ENCODE measurements at regions not wholly inside any gene's neighbourhood (a gene's known extent, or its start where the extent isn't known, plus 50 kb on each side); places are given as distances from the start of the nearest gene placed in this dataset.

GRCh38 chr6:144344646-144345045 lies 59.5 kb downstream of the UTRN start:
- H3K4me1 Mint-ChIP-seq (ENCODE audit: low read depth, unreplicated experiment), result no peaks in the 10 kb centered on the region

DNA sequence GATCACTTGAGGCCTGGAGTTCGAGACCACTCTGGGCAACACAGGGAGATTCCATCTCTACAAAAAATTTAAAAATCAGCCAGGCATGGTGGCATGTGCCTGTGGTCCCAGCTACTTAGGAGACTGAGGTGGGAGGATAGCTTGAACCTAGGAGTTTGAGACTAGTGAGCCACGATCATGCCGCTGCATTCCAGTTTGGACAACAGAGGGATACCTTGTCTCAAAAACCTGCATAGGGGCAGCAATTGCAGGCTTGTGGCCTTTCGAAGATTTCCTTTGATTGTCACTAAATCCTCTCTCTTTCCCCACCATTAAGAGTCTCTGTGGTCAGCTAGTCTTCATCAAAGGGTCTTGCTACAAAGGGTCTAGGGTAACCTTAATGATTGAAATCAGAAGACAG lies 60.3 kb downstream of the UTRN start:
- H3K36me3 Mint-ChIP-seq (ENCODE audit: unreplicated experiment), result no peaks in the 10 kb centered on the region
- H3K4me1 Mint-ChIP-seq (ENCODE audit: low read depth, unreplicated experiment), result no peaks in the 10 kb centered on the region
- H3K4me3 Mint-ChIP-seq (ENCODE audit: unreplicated experiment), result no peak overlapping the region
- H3K27ac Mint-ChIP-seq (ENCODE audit: unreplicated experiment), result no peak overlapping the region
- no peaks in the 10 kb centered on the region for H3K27me3 Mint-ChIP-seq (ENCODE audit: unreplicated experiment)
- no peaks in the 10 kb centered on the region for H3K9me3 Mint-ChIP-seq (ENCODE audit: unreplicated experiment)
- no peak for DNase-seq
- TF ChIP-seq, protein P1, sequence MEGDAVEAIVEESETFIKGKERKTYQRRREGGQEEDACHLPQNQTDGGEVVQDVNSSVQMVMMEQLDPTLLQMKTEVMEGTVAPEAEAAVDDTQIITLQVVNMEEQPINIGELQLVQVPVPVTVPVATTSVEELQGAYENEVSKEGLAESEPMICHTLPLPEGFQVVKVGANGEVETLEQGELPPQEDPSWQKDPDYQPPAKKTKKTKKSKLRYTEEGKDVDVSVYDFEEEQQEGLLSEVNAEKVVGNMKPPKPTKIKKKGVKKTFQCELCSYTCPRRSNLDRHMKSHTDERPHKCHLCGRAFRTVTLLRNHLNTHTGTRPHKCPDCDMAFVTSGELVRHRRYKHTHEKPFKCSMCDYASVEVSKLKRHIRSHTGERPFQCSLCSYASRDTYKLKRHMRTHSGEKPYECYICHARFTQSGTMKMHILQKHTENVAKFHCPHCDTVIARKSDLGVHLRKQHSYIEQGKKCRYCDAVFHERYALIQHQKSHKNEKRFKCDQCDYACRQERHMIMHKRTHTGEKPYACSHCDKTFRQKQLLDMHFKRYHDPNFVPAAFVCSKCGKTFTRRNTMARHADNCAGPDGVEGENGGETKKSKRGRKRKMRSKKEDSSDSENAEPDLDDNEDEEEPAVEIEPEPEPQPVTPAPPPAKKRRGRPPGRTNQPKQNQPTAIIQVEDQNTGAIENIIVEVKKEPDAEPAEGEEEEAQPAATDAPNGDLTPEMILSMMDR (IDR thresholded peaks at IDR 0.05; ENCODE audit: partially characterized antibody, unreplicated experiment), result no peak

More at GRCh38 chr6:144344646-144345045, 59.5 kb downstream of the UTRN start:
- Mint-ChIP-seq H3K27ac (ENCODE audit: unreplicated experiment) (no peak overlapping the region), H3K36me3 (ENCODE audit: unreplicated experiment) (no peaks in the 10 kb centered on the region), H3K27me3 (ENCODE audit: unreplicated experiment) (no peaks in the 10 kb centered on the region), H3K4me3 (ENCODE audit: unreplicated experiment) (no peak overlapping the region), H3K9me3 (ENCODE audit: unreplicated experiment) (no peaks in the 10 kb centered on the region)
- DNase-seq, result no peak
- TF ChIP-seq, protein P1 (IDR thresholded peaks at IDR 0.05; ENCODE audit: partially characterized antibody, unreplicated experiment), result no peak

DNA sequence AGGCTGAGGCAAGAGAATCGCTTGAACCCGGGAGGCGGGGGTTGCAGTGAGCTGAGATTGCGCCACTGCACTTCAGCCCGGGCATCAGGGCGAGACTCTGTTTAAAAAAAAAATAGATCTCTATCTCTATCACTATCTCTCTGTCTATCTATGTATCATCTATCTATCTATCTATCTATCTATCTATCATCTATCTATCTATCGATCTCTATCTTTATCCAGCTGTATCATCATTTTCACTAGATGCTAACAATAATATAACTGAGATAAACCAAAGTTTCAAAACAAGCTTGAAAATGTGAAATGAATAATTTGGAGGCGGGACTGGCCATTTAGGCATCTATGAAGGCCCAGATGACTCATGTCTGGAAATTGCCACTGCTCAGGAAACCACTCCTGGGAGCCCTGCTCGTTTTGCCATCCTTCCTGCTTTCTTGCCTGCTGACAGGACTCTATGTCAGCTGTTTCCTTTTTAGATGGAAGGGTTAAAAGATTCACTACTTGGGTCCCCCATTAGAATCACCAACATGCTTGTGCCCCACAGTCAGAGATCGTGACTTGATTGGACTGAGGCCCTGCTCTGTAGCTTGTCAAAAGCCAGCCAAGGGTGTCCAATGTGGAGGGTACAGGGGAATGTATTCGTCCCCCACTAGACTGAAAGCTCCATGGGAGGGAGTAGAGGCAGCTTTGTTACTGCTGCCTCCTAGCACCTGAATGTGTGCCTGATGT lies 61.7 kb downstream of the UTRN start:
- DNase-seq, result no peak
- no peaks in the 10 kb centered on the region for H3K9me3 Mint-ChIP-seq (ENCODE audit: unreplicated experiment)
- H3K27me3 Mint-ChIP-seq (ENCODE audit: unreplicated experiment), result no peaks in the 10 kb centered on the region
- TF ChIP-seq, protein P1 (IDR thresholded peaks at IDR 0.05; ENCODE audit: partially characterized antibody, unreplicated experiment), result no peak
- no peaks in the 10 kb centered on the region for H3K36me3 Mint-ChIP-seq (ENCODE audit: unreplicated experiment)
- no peak overlapping the region for H3K27ac Mint-ChIP-seq (ENCODE audit: unreplicated experiment)
- no peaks in the 10 kb centered on the region for H3K4me1 Mint-ChIP-seq (ENCODE audit: low read depth, unreplicated experiment)
- H3K4me3 Mint-ChIP-seq (ENCODE audit: unreplicated experiment), result no peak overlapping the region

DNA sequence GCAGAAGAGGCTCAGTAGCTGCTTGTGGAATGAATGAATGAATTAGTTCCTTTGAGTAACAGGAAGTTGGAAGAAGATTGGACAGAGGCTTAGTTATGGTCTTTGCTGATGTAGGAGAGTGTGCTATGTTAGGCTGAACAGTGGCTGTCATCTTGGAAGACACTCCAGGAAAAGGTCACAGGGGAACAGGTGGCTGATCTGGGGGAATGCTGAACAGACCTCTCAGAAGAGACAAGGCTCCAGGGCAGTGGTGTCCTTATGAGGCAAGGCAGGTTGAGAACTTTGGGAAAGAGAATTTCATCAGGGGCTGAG lies 62.3 kb downstream of the UTRN start:
- Mint-ChIP-seq H3K36me3 (ENCODE audit: unreplicated experiment) (no peaks in the 10 kb centered on the region), H3K4me3 (ENCODE audit: unreplicated experiment) (no peak overlapping the region)
- TF ChIP-seq, protein P1 (IDR thresholded peaks at IDR 0.05; ENCODE audit: partially characterized antibody, unreplicated experiment), result no peak

GRCh38 chr6:144347933-144348332 lies 62.8 kb downstream of the UTRN start:
- Mint-ChIP-seq H3K4me3 (ENCODE audit: unreplicated experiment) (no peak overlapping the region), H3K27ac (ENCODE audit: unreplicated experiment) (no peak overlapping the region), H3K36me3 (ENCODE audit: unreplicated experiment) (no peaks in the 10 kb centered on the region), H3K9me3 (ENCODE audit: unreplicated experiment) (no peaks in the 10 kb centered on the region), H3K27me3 (ENCODE audit: unreplicated experiment) (no peaks in the 10 kb centered on the region), H3K4me1 (ENCODE audit: low read depth, unreplicated experiment) (no peaks in the 10 kb centered on the region)
- TF ChIP-seq, protein P1 (IDR thresholded peaks at IDR 0.05; ENCODE audit: partially characterized antibody, unreplicated experiment), result no peak
- DNase-seq, result no peak

More for the DNA sequence above, 62.3 kb downstream of the UTRN start:
- H3K27ac Mint-ChIP-seq (ENCODE audit: unreplicated experiment), result no peak overlapping the region
- no peaks in the 10 kb centered on the region for H3K27me3 Mint-ChIP-seq (ENCODE audit: unreplicated experiment)
- no peaks in the 10 kb centered on the region for H3K4me1 Mint-ChIP-seq (ENCODE audit: low read depth, unreplicated experiment)
- DNase-seq, result no peak
- no peaks in the 10 kb centered on the region for H3K9me3 Mint-ChIP-seq (ENCODE audit: unreplicated experiment)
